K562 (cell line): ENCODE measurements at regions not wholly inside any gene's neighbourhood (a gene's known extent, or its start where the extent isn't known, plus 50 kb on each side); places are given as distances from the start of the nearest gene placed in this dataset.

Source experiments
- ATAC-seq: fragments of 200-7000 bp; cut with Tn5 transposase; 3 replicates; pipeline ENCODE4 v1.9.1; 2020; ENCODE audit warnings: moderate library complexity
- BruUV-seq: library from RNA; stranded (reverse); fragments of 400-500 nt; replicated peaks from 2 replicates; lab custom pipeline; 2021; lab: Mats Ljungman, UMichigan
- CTCF ChIA-PET: fragments of 300-600 bp; formaldehyde crosslinking; extraction: SDS; loops from one replicate; lab custom pipeline; 2021; ENCODE audit warnings: low intra/inter-chr PET ratio; lab: Yijun Ruan, JAX
- POLR2A ChIA-PET: fragments of 300-600, 350-650 bp; sonication (Branson Sonifier 250); formaldehyde crosslinking; extraction: SDS; loops from one replicate; lab custom pipeline; 2021; ENCODE audit warnings: antibody characterized with exemption, inconsistent platforms; lab: Yijun Ruan, JAX
- DNase-seq, 4 experiments: peaks; one replicate each; pipeline versions ENCODE4 v3.0.0 to v3.0.0-alpha.2; 2011 to 2018; ENCODE audit warnings: low spot score in 3 of 4, mixed read lengths in 3 of 4; ENCODE audit errors: extremely low read depth in 1 of 4
- FAIRE-seq: peaks from 2 replicates; lab custom pipeline; 2011; peaks lifted over from hg19 to GRCh38; lab: Jason Lieb, UNC
- H2AFZ ChIP-seq: 2 replicates; pipeline ENCODE4 v1.6.0; 2011; ENCODE audit warnings: low read depth, low read length, control low read depth, inconsistent platforms
- H3K27ac ChIP-seq: fragments of 200-600 bp; 3 replicates; pipeline ENCODE4 v1.8.0; 2011; ENCODE audit warnings: low read depth, mild to moderate bottlenecking, control low read depth, inconsistent platforms, low read length, moderate library complexity, mixed read lengths; ENCODE audit errors: extremely low read depth
- H3K27me3 ChIP-seq, 2 experiments: fragments of 300-600 bp in 1 of 2; 2 replicates in 1 of 2; 3 replicates in 1 of 2; pipeline versions ENCODE4 v1.6.0 to v1.8.0; 2011; ENCODE audit warnings: inconsistent platforms in 2 of 2, low read length in 2 of 2, mild to moderate bottlenecking in 1 of 2, mixed read lengths in 1 of 2, moderate library complexity in 1 of 2; ENCODE audit not compliant: control insufficient read depth in 2 of 2, insufficient read depth in 2 of 2
- H3K36me3 ChIP-seq: fragments of 300-600 bp; 3 replicates; pipeline ENCODE4 v1.8.0; 2011; ENCODE audit warnings: mild to moderate bottlenecking, low read length, inconsistent platforms; ENCODE audit not compliant: control insufficient read depth, insufficient read depth
- H3K4me1 ChIP-seq, 2 experiments: fragments of 200-600 bp in 1 of 2; replicated peaks in 1 of 2; 2 replicates in 1 of 2; 3 replicates in 1 of 2; pipeline versions ENCODE4 v1.5.1 to v1.8.0; 2011; ENCODE audit warnings: inconsistent platforms in 2 of 2, low read length in 2 of 2, mild to moderate bottlenecking in 1 of 2, mixed read lengths in 1 of 2, moderate library complexity in 1 of 2; ENCODE audit not compliant: control insufficient read depth in 2 of 2, insufficient read depth in 2 of 2
- H3K4me2 ChIP-seq: 2 replicates; pipeline ENCODE4 v1.6.1; 2011; ENCODE audit warnings: low read length, control low read depth, inconsistent platforms, mixed read lengths; ENCODE audit not compliant: insufficient read depth
- H3K4me3 ChIP-seq: fragments of 200-600 bp; sonication (generic), shearing (Covaris generic); 2 replicates; pipeline ENCODE4 v1.5.1; 2016; ENCODE audit warnings: control low read depth, inconsistent platforms
- H3K79me2 ChIP-seq: fragments of 200-600 bp; 3 replicates; pipeline ENCODE4 v1.8.0; 2011; ENCODE audit warnings: low read length, inconsistent platforms; ENCODE audit not compliant: control insufficient read depth, insufficient read depth
- H3K9ac ChIP-seq, 2 experiments: 2 replicates each; pipeline versions ENCODE4 v1.6.0 to v1.6.1; 2011; ENCODE audit warnings: low read depth in 2 of 2, low read length in 2 of 2, control low read depth in 1 of 2, inconsistent platforms in 1 of 2, mild to moderate bottlenecking in 1 of 2, mixed read lengths in 1 of 2; ENCODE audit not compliant: insufficient read depth in 1 of 2
- H3K9me1 ChIP-seq: one replicate; pipeline ENCODE4 v1.6.0; 2011; ENCODE audit warnings: inconsistent platforms, mild to moderate bottlenecking, low read length, moderate library complexity; ENCODE audit not compliant: control insufficient read depth, insufficient read depth
- H3K9me3 ChIP-seq: replicated peaks from 2 replicates; pipeline ENCODE4 v1.5.1; 2011; ENCODE audit warnings: low read depth, low read length, inconsistent platforms; ENCODE audit not compliant: control insufficient read depth, insufficient read depth
- H4K20me1 ChIP-seq: replicated peaks from 2 replicates; pipeline ENCODE4 v1.6.1; 2011; ENCODE audit warnings: low read length, inconsistent platforms, mixed read lengths; ENCODE audit not compliant: control insufficient read depth, insufficient read depth
- IRF2 ChIP-seq: sonication (generic); formaldehyde crosslinking; IDR thresholded peaks from 2 replicates; pipeline ENCODE4 v1.8.1; 2022; ENCODE audit warnings: mild to moderate bottlenecking, missing genetic modification reagents
- SRSF7 ChIP-seq: fragments of 200-400 bp; formaldehyde crosslinking; optimal IDR thresholded peaks from 2 replicates; pipeline ENCODE3; 2017; ENCODE audit warnings: mild to moderate bottlenecking, low read depth, low read length
- ZKSCAN8 ChIP-seq: fragments of 200-800 bp; sonication (Bioruptor generic); IDR thresholded peaks from 2 replicates; pipeline ENCODE4 v1.6.1; 2016; ENCODE audit warnings: missing genetic modification characterization, missing compliant biosample characterization
- ZNF445 ChIP-seq: fragments of 250-450 bp; sonication (Bioruptor Pico); IDR thresholded peaks from 2 replicates; pipeline ENCODE4 v1.4.0; 2020; ENCODE audit warnings: low read depth, mild to moderate bottlenecking, moderate library complexity
- WGBS: fragments of 100-300 bp; shearing (Covaris generic); methylation state at CpG from one replicate; pipeline ENCODE4 v1.1.6; 2016; ENCODE audit warnings: low coverage, mixed read lengths; ENCODE audit not compliant: insufficient coverage; ENCODE audit errors: missing lambda C conversion rate; 5-methylcytosine and 5-hydroxymethylcytosine counted together
- in situ Hi-C: fragments of 300-500 bp; cut with MboI; formaldehyde crosslinking; loops from 4 replicates; pipeline ENCODE4 v1.15.0; 2018; ENCODE audit warnings: inconsistent platforms, mixed read lengths
- intact Hi-C: fragments of 100-400 bp; cut with micrococcal nuclease; formaldehyde crosslinking; loops from 2 replicates; pipeline ENCODE4 v1.14.2; 2022
- TF ChIP-seq, protein P1 (sequence below): sonication (generic); formaldehyde crosslinking; IDR thresholded peaks from 2 replicates; pipeline ENCODE4 v1.8.0; 2023; ENCODE audit warnings: mild to moderate bottlenecking, missing genetic modification reagents

DNA sequence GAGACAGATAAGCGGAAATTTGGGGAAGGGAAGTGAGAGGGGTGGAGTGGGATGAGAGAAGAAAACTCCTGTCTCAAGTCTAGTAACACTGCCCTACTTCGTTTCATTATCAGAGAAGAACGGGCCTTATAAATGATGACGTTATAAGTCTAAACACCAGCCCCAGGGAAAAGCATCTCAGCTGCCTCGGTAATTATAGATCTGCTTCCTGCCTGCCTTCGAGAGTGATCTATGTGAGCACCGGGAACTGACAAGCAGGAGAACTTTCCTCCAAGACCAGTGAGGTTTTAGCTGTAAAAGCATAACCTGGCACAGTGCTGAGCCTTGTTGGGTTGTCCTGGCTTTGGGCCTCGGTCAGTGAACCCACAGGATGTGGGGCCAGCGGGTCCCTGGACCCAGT lies 227.9 kb upstream of the SIX2 start:
- no peak overlapping the region for H3K4me3 ChIP-seq
- no peaks in the 10 kb centered on the region for H4K20me1 ChIP-seq
- no peak overlapping the region for H3K9ac ChIP-seq
- no peaks in the 10 kb centered on the region for H3K9me3 ChIP-seq
- no peaks in the 10 kb centered on the region for H3K79me2 ChIP-seq
- intact Hi-C loops (no loop called here), in situ Hi-C loops (no loop called here)
- no peak for ATAC-seq
- ChIA-PET CTCF (no interaction called here), POLR2A (interaction anchor here (0.6 to 0.7 kb wide), 2 partner anchors 283 to 300 kb away, joined by 3 read pairs; no protein-coding TSS in a partner anchor)
- H3K4me2 ChIP-seq = no peak overlapping the region
- H3K27ac ChIP-seq = no peak overlapping the region
- no TSS peak for BruUV-seq
- no peaks in the 10 kb centered on the region for H3K4me1 ChIP-seq
- no peak for DNase-seq
- WGBS = 0% methylated on average over 9 of the region's 9 CpGs
- FAIRE-seq = no peak
- H3K27me3 ChIP-seq = peaks cover 0 to 12% of the 10 kb centered on the region in 2 experiments; a peak in 2 of 5 replicates
- no peaks in the 10 kb centered on the region for H3K9me1 ChIP-seq
- H3K36me3 ChIP-seq = no peaks in the 10 kb centered on the region
- TF ChIP-seq, protein P1, sequence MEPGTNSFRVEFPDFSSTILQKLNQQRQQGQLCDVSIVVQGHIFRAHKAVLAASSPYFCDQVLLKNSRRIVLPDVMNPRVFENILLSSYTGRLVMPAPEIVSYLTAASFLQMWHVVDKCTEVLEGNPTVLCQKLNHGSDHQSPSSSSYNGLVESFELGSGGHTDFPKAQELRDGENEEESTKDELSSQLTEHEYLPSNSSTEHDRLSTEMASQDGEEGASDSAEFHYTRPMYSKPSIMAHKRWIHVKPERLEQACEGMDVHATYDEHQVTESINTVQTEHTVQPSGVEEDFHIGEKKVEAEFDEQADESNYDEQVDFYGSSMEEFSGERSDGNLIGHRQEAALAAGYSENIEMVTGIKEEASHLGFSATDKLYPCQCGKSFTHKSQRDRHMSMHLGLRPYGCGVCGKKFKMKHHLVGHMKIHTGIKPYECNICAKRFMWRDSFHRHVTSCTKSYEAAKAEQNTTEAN = no peak
- TF ChIP-seq IRF2 (CRISPR knock-in tag) = no peak
- H2AFZ ChIP-seq = no peak overlapping the region

DNA sequence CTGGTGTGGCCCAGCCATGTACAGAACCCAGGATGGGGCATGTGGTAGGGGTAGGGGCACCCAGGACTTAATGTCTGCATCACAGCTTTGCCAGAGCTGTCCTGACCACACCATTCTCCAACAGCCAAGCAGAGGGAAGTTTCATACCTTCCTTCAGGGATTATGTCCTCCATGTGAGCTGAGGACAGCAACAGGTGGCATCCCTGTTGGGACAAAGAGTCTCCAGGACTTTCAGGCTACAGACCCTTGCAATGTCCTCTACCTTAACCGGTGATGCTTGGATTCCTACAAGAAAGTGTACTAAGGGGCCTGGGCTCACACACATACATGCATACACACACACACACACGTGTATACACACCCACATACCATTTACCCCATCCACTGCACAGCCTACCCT lies 227.0 kb upstream of the SIX2 start:
- BruUV-seq = no TSS peak
- H3K9me3 ChIP-seq = no peaks in the 10 kb centered on the region
- no peak overlapping the region for H3K4me3 ChIP-seq
- POLR2A ChIA-PET = interaction anchor here (1.3 kb wide), 1 partner anchor 11 kb away, joined by 3 read pairs; no protein-coding TSS in a partner anchor
- FAIRE-seq = no peak
- in situ Hi-C loops = no loop called here
- no peak overlapping the region for H3K27ac ChIP-seq
- no peak for TF ChIP-seq SRSF7
- no peak for TF ChIP-seq ZKSCAN8
- TF ChIP-seq ZNF445 (CRISPR knock-in tag) = no peak
- intact Hi-C loops = no loop called here
- H3K36me3 ChIP-seq = no peaks in the 10 kb centered on the region
- no peak overlapping the region for H2AFZ ChIP-seq
- H3K9me1 ChIP-seq = no peaks in the 10 kb centered on the region
- H3K27me3 ChIP-seq = peaks cover 0 to 12% of the 10 kb centered on the region in 2 experiments; a peak in 1 of 5 replicates
- no peaks in the 10 kb centered on the region for H3K79me2 ChIP-seq
- no peak overlapping the region for H3K9ac ChIP-seq
- ATAC-seq = no peak
- no peak overlapping the region for H3K4me2 ChIP-seq
- WGBS = 0% methylated on average over 2 of the region's 2 CpGs
- no peaks in the 10 kb centered on the region for H3K4me1 ChIP-seq
- no peaks in the 10 kb centered on the region for H4K20me1 ChIP-seq
- CTCF ChIA-PET = no interaction called here
- no peak for DNase-seq
